PC-9 (cell line): ENCODE measurements at regions not wholly inside any gene's neighbourhood (a gene's known extent, or its start where the extent isn't known, plus 50 kb on each side); places are given as distances from the start of the nearest gene placed in this dataset.

Source experiments
- BruUV-seq: library from RNA; stranded (reverse); fragments of 400-500 nt; replicated peaks from 2 replicates; lab custom pipeline; 2021; lab: Mats Ljungman, UMichigan
- CTCF ChIA-PET: fragments of 300-600 bp; sonication (Branson Sonifier 250); formaldehyde crosslinking; loops from one replicate; lab custom pipeline; 2022; ENCODE audit warnings: antibody characterized with exemption; lab: Charles Lee
- POLR2A ChIA-PET: fragments of 300-600 bp; sonication (Branson Sonifier 250); formaldehyde crosslinking; loops from one replicate; lab custom pipeline; 2022; ENCODE audit warnings: antibody characterized with exemption; ENCODE audit not compliant: unreplicated experiment; lab: Charles Lee
- DNase-seq, 2 experiments: peaks; one replicate each; pipeline versions ENCODE4 v3.0.0 to v3.0.0-alpha.2; 2015 to 2022; ENCODE audit warnings: mixed read lengths in 1 of 2
- H2AFZ ChIP-seq: fragments of 200-600 bp; sonication (generic); 2 replicates; pipeline ENCODE4 v1.8.1; 2017; ENCODE audit warnings: antibody characterized with exemption
- H3F3A ChIP-seq: fragments of 200-600 bp; sonication (generic); 2 replicates; pipeline ENCODE4 v1.8.1; 2017; ENCODE audit warnings: antibody characterized with exemption, mild to moderate bottlenecking, low read depth; ENCODE audit not compliant: insufficient read depth
- H3K27ac ChIP-seq: fragments of 200-600 bp; sonication (generic); 2 replicates; pipeline ENCODE4 v1.6.1; 2016; ENCODE audit warnings: mixed run types
- H3K27me3 ChIP-seq: fragments of 200-600 bp; sonication (generic); 2 replicates; pipeline ENCODE4 v1.6.1; 2016; ENCODE audit warnings: low read depth, mixed run types; ENCODE audit not compliant: insufficient read depth
- H3K36me3 ChIP-seq: fragments of 200-600 bp; sonication (generic); 2 replicates; pipeline ENCODE4 v1.6.1; 2016; ENCODE audit warnings: low read depth, mixed run types
- H3K4me1 ChIP-seq: fragments of 200-600 bp; sonication (generic); replicated peaks from 2 replicates; pipeline ENCODE4 v1.6.1; 2016; ENCODE audit warnings: mixed run types; ENCODE audit not compliant: insufficient read depth
- H3K4me2 ChIP-seq: fragments of 200-600 bp; sonication (generic); 2 replicates; pipeline ENCODE4 v1.6.1; 2017; ENCODE audit warnings: mixed run types
- H3K4me3 ChIP-seq: fragments of 200-600 bp; sonication (generic); 2 replicates; pipeline ENCODE4 v1.6.1; 2016; ENCODE audit warnings: mixed run types
- H3K79me2 ChIP-seq: fragments of 200-600 bp; sonication (generic); 2 replicates; pipeline ENCODE4 v1.6.1; 2017; ENCODE audit warnings: low read depth, mixed run types
- H3K9me2 ChIP-seq: fragments of 200-600 bp; sonication (generic); 2 replicates; pipeline ENCODE4 v1.8.1; 2017; ENCODE audit warnings: mild to moderate bottlenecking; ENCODE audit not compliant: insufficient read depth
- H3K9me3 ChIP-seq: fragments of 200-600 bp; sonication (generic); 2 replicates; pipeline ENCODE4 v1.8.1; 2016; ENCODE audit warnings: low read depth; ENCODE audit not compliant: insufficient read depth
- H4K20me1 ChIP-seq: fragments of 200-600 bp; sonication (generic); 2 replicates; pipeline ENCODE4 v1.8.1; 2017; ENCODE audit not compliant: insufficient read depth
- EZH2 ChIP-seq: fragments of 200-600 bp; sonication (generic); IDR thresholded peaks from 2 replicates; pipeline ENCODE4 v1.8.0; 2017; ENCODE audit warnings: antibody characterized with exemption, low read depth
- intact Hi-C: fragments of 100-400 bp; cut with micrococcal nuclease; formaldehyde crosslinking; loops from one replicate; pipeline ENCODE4 v1.10.0; 2022; ENCODE audit not compliant: unreplicated experiment
- TF ChIP-seq, protein P1 (sequence below): fragments of 200-600 bp; sonication (generic); conservative IDR thresholded peaks from 2 replicates; pipeline ENCODE4 v1.6.1; 2017; ENCODE audit warnings: mixed run types, antibody characterized with exemption, mild to moderate bottlenecking, moderate library complexity

GRCh38 chr4:22574880-22575279 is 59.0 kb upstream of the ADGRA3 start:
- no TSS peak for BruUV-seq
- Histone ChIP-seq H3K27ac (no peak overlapping the region), H4K20me1 (no peaks in the 10 kb centered on the region), H3K9me3 (no peaks in the 10 kb centered on the region), H2AFZ (no peak overlapping the region), H3F3A (no peaks in the 10 kb centered on the region), H3K9me2 (no peaks in the 10 kb centered on the region), H3K27me3 (no peaks in the 10 kb centered on the region), H3K36me3 (no peaks in the 10 kb centered on the region), H3K79me2 (no peaks in the 10 kb centered on the region), H3K4me2 (no peak overlapping the region), H3K4me1 (no peaks in the 10 kb centered on the region), H3K4me3 (no peak overlapping the region)
- no peak for DNase-seq
- CTCF ChIA-PET, result no interaction called here
- TF ChIP-seq, protein P1, sequence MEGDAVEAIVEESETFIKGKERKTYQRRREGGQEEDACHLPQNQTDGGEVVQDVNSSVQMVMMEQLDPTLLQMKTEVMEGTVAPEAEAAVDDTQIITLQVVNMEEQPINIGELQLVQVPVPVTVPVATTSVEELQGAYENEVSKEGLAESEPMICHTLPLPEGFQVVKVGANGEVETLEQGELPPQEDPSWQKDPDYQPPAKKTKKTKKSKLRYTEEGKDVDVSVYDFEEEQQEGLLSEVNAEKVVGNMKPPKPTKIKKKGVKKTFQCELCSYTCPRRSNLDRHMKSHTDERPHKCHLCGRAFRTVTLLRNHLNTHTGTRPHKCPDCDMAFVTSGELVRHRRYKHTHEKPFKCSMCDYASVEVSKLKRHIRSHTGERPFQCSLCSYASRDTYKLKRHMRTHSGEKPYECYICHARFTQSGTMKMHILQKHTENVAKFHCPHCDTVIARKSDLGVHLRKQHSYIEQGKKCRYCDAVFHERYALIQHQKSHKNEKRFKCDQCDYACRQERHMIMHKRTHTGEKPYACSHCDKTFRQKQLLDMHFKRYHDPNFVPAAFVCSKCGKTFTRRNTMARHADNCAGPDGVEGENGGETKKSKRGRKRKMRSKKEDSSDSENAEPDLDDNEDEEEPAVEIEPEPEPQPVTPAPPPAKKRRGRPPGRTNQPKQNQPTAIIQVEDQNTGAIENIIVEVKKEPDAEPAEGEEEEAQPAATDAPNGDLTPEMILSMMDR, result no peak
- no peak for TF ChIP-seq EZH2
- POLR2A ChIA-PET, result no interaction called here
- intact Hi-C loops, result no loop called here

GRCh38 chr4:22587253-22587652 is 71.4 kb upstream of the ADGRA3 start:
- CTCF ChIA-PET, result no interaction called here
- Histone ChIP-seq H3F3A (no peaks in the 10 kb centered on the region), H3K4me1 (no peaks in the 10 kb centered on the region), H3K27me3 (no peaks in the 10 kb centered on the region), H3K4me3 (no peak overlapping the region), H3K4me2 (no peak overlapping the region), H3K9me3 (no peaks in the 10 kb centered on the region), H3K36me3 (no peaks in the 10 kb centered on the region), H4K20me1 (no peaks in the 10 kb centered on the region), H2AFZ (no peak overlapping the region), H3K79me2 (no peaks in the 10 kb centered on the region), H3K9me2 (no peaks in the 10 kb centered on the region), H3K27ac (no peak overlapping the region)
- TF ChIP-seq EZH2, result no peak
- POLR2A ChIA-PET, result no interaction called here
- DNase-seq, result no peak
- no TSS peak for BruUV-seq
- intact Hi-C loops, result no loop called here

DNA sequence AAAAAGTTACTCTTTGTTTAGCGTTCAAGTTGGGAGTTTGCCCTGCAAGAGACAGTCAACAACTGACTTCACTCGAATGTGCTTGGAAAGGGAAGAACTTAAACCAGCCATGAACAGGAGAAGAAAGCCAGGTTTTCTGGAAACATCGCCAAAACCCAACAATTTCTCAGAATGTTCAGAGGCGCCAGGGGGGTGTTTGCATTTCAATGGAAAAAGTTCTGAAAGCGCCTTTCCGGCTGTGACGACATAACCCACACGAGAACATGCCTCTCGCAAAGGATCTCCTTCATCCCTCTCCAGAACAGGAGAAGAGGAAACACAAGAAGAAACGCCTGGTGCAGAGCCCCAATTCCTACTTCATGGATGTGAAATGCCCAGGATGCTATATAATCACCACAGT is 78.1 kb upstream of the ADGRA3 start:
- H3K9me3 ChIP-seq, result no peaks in the 10 kb centered on the region
- H3K27ac ChIP-seq, result no peak overlapping the region
- H3K79me2 ChIP-seq, result no peaks in the 10 kb centered on the region
- no TSS peak for BruUV-seq
- CTCF ChIA-PET, result no interaction called here
- H3K27me3 ChIP-seq, result no peaks in the 10 kb centered on the region
- no peak overlapping the region for H3K4me2 ChIP-seq
- no peak overlapping the region for H2AFZ ChIP-seq
- H3K4me3 ChIP-seq, result no peak overlapping the region
- no peaks in the 10 kb centered on the region for H3K9me2 ChIP-seq
- H3F3A ChIP-seq, result no peaks in the 10 kb centered on the region
- intact Hi-C loops, result no loop called here
- H3K36me3 ChIP-seq, result no peaks in the 10 kb centered on the region
- H4K20me1 ChIP-seq, result no peaks in the 10 kb centered on the region
- no peak for DNase-seq
- H3K4me1 ChIP-seq, result no peaks in the 10 kb centered on the region
- POLR2A ChIA-PET, result no interaction called here
- TF ChIP-seq EZH2, result no peak
- TF ChIP-seq, protein P1, result no peak

GRCh38 chr4:22595684-22596083 is 79.8 kb upstream of the ADGRA3 start:
- no peak overlapping the region for H2AFZ ChIP-seq
- H3K4me2 ChIP-seq, result no peak overlapping the region
- intact Hi-C loops, result no loop called here
- H3K4me1 ChIP-seq, result no peaks in the 10 kb centered on the region
- no peaks in the 10 kb centered on the region for H3K9me3 ChIP-seq
- H3K9me2 ChIP-seq, result no peaks in the 10 kb centered on the region
- no peaks in the 10 kb centered on the region for H4K20me1 ChIP-seq
- H3K27me3 ChIP-seq, result no peaks in the 10 kb centered on the region
- H3K79me2 ChIP-seq, result no peaks in the 10 kb centered on the region
- no peak for DNase-seq
- H3K4me3 ChIP-seq, result no peak overlapping the region
- ChIA-PET POLR2A (no interaction called here), CTCF (no interaction called here)
- H3K27ac ChIP-seq, result no peak overlapping the region
- TF ChIP-seq, protein P1, result no peak
- no peak for TF ChIP-seq EZH2
- no TSS peak for BruUV-seq
- H3K36me3 ChIP-seq, result no peaks in the 10 kb centered on the region
- no peaks in the 10 kb centered on the region for H3F3A ChIP-seq
